ENCODE measurements at regions not wholly inside any gene's neighbourhood (a gene's known extent, or its start where the extent isn't known, plus 50 kb on each side); places are given as distances from the start of the nearest gene placed in this dataset.

- Histone ChIP-seq H4K20me1 (ENCODE audit: insufficient read depth, low read length) (no peaks in the 10 kb centered on the region), H3K36me3 (replicated peaks in 1 of 2; ENCODE audit: control insufficient read depth in 1 of 2, insufficient read depth in 2 of 2, low read length in 2 of 2) (no peaks in the 10 kb centered on the region), H3K4me1 (ENCODE audit: control insufficient read depth in 1 of 2, insufficient read depth in 2 of 2, low read length in 2 of 2) (no peaks in the 10 kb centered on the region), H3K79me2 (ENCODE audit: insufficient read depth, low read length) (no peaks in the 10 kb centered on the region), H3K4me2 (replicated peaks; ENCODE audit: extremely low read depth, low read length, poor library complexity, severe bottlenecking) (no peak overlapping the region), H3K9me3 (replicated peaks in 1 of 2; ENCODE audit: control insufficient read depth in 1 of 2, insufficient read depth in 1 of 2, low read length in 2 of 2) (peaks cover 0 to 5% of the 10 kb centered on the region in 2 donors), H3K9ac (ENCODE audit: insufficient read depth, low read length, poor library complexity, severe bottlenecking) (no peak overlapping the region), H3K4me3 (replicated peaks in 1 of 3; ENCODE audit: low read depth in 2 of 3, low read length in 3 of 3) (no peak overlapping the region), H2AFZ (ENCODE audit: insufficient read depth, low read depth, low read length, poor library complexity, severe bottlenecking) (no peak overlapping the region), H3K27me3 (ENCODE audit: control insufficient read depth in 2 of 2, insufficient read depth in 2 of 2, low read length in 2 of 2) (no peaks in the 10 kb centered on the region), H3K27ac (ENCODE audit: low read depth in 1 of 2, low read length in 2 of 2) (no peak overlapping the region)
- intact Hi-C loops (cut with micrococcal nuclease) = no loop called here
- Mint-ChIP-seq H3K4me3 (no peak overlapping the region), H3K36me3 (no peaks in the 10 kb centered on the region), H3K27ac (no peak overlapping the region), H3K4me1 (no peaks in the 10 kb centered on the region), H3K27me3 (ENCODE audit: low read depth in 3 of 3) (no peaks in the 10 kb centered on the region), H3K9me3 (peaks cover 0 to 7% (median 4%) of the 10 kb centered on the region in 7 donors)
- no peak for DNase-seq
- TF ChIP-seq, protein P1, sequence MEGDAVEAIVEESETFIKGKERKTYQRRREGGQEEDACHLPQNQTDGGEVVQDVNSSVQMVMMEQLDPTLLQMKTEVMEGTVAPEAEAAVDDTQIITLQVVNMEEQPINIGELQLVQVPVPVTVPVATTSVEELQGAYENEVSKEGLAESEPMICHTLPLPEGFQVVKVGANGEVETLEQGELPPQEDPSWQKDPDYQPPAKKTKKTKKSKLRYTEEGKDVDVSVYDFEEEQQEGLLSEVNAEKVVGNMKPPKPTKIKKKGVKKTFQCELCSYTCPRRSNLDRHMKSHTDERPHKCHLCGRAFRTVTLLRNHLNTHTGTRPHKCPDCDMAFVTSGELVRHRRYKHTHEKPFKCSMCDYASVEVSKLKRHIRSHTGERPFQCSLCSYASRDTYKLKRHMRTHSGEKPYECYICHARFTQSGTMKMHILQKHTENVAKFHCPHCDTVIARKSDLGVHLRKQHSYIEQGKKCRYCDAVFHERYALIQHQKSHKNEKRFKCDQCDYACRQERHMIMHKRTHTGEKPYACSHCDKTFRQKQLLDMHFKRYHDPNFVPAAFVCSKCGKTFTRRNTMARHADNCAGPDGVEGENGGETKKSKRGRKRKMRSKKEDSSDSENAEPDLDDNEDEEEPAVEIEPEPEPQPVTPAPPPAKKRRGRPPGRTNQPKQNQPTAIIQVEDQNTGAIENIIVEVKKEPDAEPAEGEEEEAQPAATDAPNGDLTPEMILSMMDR (IDR thresholded peaks at IDR 0.05) = no peak
These were observed 208.1 kb upstream of the ARSJ start for GRCh38 chr4:114187592-114187991.

DNA sequence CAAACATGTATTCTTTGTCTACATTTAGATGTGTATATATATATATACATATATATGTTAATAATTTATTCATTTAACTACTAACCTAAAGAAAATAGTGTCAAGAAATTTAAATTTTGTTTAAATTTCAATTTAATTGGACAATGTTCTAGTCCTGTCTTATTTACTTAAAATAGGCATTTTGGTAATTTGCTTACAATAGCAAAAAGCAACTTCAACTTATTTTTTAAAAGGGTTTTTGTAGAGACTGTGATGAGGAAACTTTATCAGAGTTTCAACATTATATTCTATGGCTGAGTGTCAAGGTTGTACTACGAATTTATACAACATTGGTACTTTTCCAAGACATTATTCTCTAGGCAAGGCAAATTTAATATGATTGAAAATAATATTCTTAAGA, 212.0 kb upstream of the ARSJ start:
- DNase-seq = no peak
- WGBS (ENCODE audit: insufficient coverage) = no CpG with 5 or more reads among the region's 1 CpG
- peaks cover 0 to 8% (median 2%) of the 10 kb centered on the region in 7 donors for H3K9me3 Mint-ChIP-seq
- H3K27ac Mint-ChIP-seq = no peak overlapping the region
- no peaks in the 10 kb centered on the region for H3K4me1 ChIP-seq (ENCODE audit: control insufficient read depth in 1 of 2, insufficient read depth in 2 of 2, low read length in 2 of 2)
- intact Hi-C loops (cut with micrococcal nuclease) = no loop called here
- H3K4me3 ChIP-seq (replicated peaks in 1 of 3; ENCODE audit: low read depth in 2 of 3, low read length in 3 of 3) = no peak overlapping the region
- H3K4me3 Mint-ChIP-seq = no peak overlapping the region
- no peak overlapping the region for H3K27ac ChIP-seq (ENCODE audit: low read depth in 1 of 2, low read length in 2 of 2)
- no peaks in the 10 kb centered on the region for H3K36me3 Mint-ChIP-seq
- no peaks in the 10 kb centered on the region for H3K27me3 ChIP-seq (ENCODE audit: control insufficient read depth in 2 of 2, insufficient read depth in 2 of 2, low read length in 2 of 2)
- H3K36me3 ChIP-seq (replicated peaks in 1 of 2; ENCODE audit: control insufficient read depth in 1 of 2, insufficient read depth in 2 of 2, low read length in 2 of 2) = no peaks in the 10 kb centered on the region
- no peaks in the 10 kb centered on the region for H3K27me3 Mint-ChIP-seq (ENCODE audit: low read depth in 3 of 3)
- H3K4me2 ChIP-seq (replicated peaks; ENCODE audit: extremely low read depth, low read length, poor library complexity, severe bottlenecking) = no peak overlapping the region
- TF ChIP-seq, protein P1 (IDR thresholded peaks at IDR 0.05) = no peak
- no peaks in the 10 kb centered on the region for H4K20me1 ChIP-seq (ENCODE audit: insufficient read depth, low read length)
- no peaks in the 10 kb centered on the region for H3K9me3 ChIP-seq (replicated peaks in 1 of 2; ENCODE audit: control insufficient read depth in 1 of 2, insufficient read depth in 1 of 2, low read length in 2 of 2)
- H3K4me1 Mint-ChIP-seq = no peaks in the 10 kb centered on the region
- no peak overlapping the region for H2AFZ ChIP-seq (ENCODE audit: insufficient read depth, low read depth, low read length, poor library complexity, severe bottlenecking)
- no peaks in the 10 kb centered on the region for H3K79me2 ChIP-seq (ENCODE audit: insufficient read depth, low read length)
- H3K9ac ChIP-seq (ENCODE audit: insufficient read depth, low read length, poor library complexity, severe bottlenecking) = no peak overlapping the region

Data from CD14-positive monocyte (primary cell).